Endodermal cell (in vitro differentiated cells): ENCODE measurements at regions not wholly inside any gene's neighbourhood (a gene's known extent, or its start where the extent isn't known, plus 50 kb on each side); places are given as distances from the start of the nearest gene placed in this dataset.

Experiments
- DNase-seq: peaks from one replicate; pipeline ENCODE4 v3.0.0-alpha.2; 2017
- H3K27ac ChIP-seq: 2 replicates; pipeline ENCODE4 v1.5.1; 2013; ENCODE audit warnings: mild to moderate bottlenecking, low read depth, low read length, moderate library complexity
- H3K27me3 ChIP-seq: 2 replicates; pipeline ENCODE4 v1.6.1; 2013; ENCODE audit warnings: mild to moderate bottlenecking, low read length, moderate library complexity; ENCODE audit not compliant: insufficient read depth, control insufficient read depth, poor library complexity, severe bottlenecking
- H3K36me3 ChIP-seq: 2 replicates; pipeline ENCODE4 v1.7.0; 2013; ENCODE audit warnings: mild to moderate bottlenecking, low read length, moderate library complexity; ENCODE audit not compliant: control insufficient read depth, insufficient read depth
- H3K4me1 ChIP-seq: one replicate; pipeline ENCODE4 v1.7.0; 2013; ENCODE audit warnings: low read length; ENCODE audit not compliant: control insufficient read depth, insufficient read depth
- H3K4me3 ChIP-seq: 2 replicates; pipeline ENCODE4 v1.5.1; 2013; ENCODE audit warnings: mild to moderate bottlenecking, low read length, moderate library complexity
- H3K9ac ChIP-seq: 2 replicates; pipeline ENCODE4 v1.6.1; 2013; ENCODE audit warnings: mild to moderate bottlenecking, low read length, moderate library complexity; ENCODE audit not compliant: poor library complexity, severe bottlenecking; ENCODE audit errors: extremely low read depth
- H3K9me3 ChIP-seq: 2 replicates; pipeline ENCODE4 v1.6.1; 2013; ENCODE audit warnings: mild to moderate bottlenecking, low read length, moderate library complexity; ENCODE audit not compliant: control insufficient read depth
- H3K27ac Mint-ChIP-seq: 2 replicates; pipeline ENCODE4 v1.8.0; 2020; ENCODE audit warnings: mixed read lengths
- H3K27me3 Mint-ChIP-seq: 2 replicates; pipeline ENCODE4 v1.8.0; 2021; ENCODE audit warnings: mild to moderate bottlenecking, mixed read lengths; ENCODE audit not compliant: insufficient read depth
- H3K36me3 Mint-ChIP-seq: 2 replicates; pipeline ENCODE4 v1.8.0; 2020; ENCODE audit warnings: low read depth, mixed read lengths
- H3K4me1 Mint-ChIP-seq: 2 replicates; pipeline ENCODE4 v1.8.0; 2020; ENCODE audit warnings: mixed read lengths
- H3K4me3 Mint-ChIP-seq: 2 replicates; pipeline ENCODE4 v1.8.0; 2020; ENCODE audit warnings: mild to moderate bottlenecking, moderate library complexity, mixed read lengths
- H3K9me3 Mint-ChIP-seq: 2 replicates; pipeline ENCODE4 v1.8.0; 2020; ENCODE audit warnings: mild to moderate bottlenecking, mixed read lengths
- WGBS, 2 experiments: methylation state at CpG; one replicate each; pipeline versions ENCODE4 v1.1.5 to v1.1.7; 2013; ENCODE audit warnings: missing lambda C conversion rate in 2 of 2, mixed read lengths in 1 of 2; ENCODE audit not compliant: insufficient coverage in 1 of 2, insufficient read length in 1 of 2; 5-methylcytosine and 5-hydroxymethylcytosine counted together
- TF ChIP-seq, protein P1 (sequence below): fragments of 200-600 bp; sonication (generic); conservative IDR thresholded peaks from 2 replicates; pipeline ENCODE4 v1.5.0; 2021; ENCODE audit warnings: antibody characterized with exemption, mild to moderate bottlenecking

- Histone ChIP-seq H3K36me3 (no peaks in the 10 kb centered on the region), H3K27me3 (no peaks in the 10 kb centered on the region), H3K9me3 (peaks cover 5% of the 10 kb centered on the region), H3K4me3 (no peak overlapping the region), H3K4me1 (no peaks in the 10 kb centered on the region), H3K27ac (no peak overlapping the region), H3K9ac (no peak overlapping the region)
- TF ChIP-seq, protein P1, sequence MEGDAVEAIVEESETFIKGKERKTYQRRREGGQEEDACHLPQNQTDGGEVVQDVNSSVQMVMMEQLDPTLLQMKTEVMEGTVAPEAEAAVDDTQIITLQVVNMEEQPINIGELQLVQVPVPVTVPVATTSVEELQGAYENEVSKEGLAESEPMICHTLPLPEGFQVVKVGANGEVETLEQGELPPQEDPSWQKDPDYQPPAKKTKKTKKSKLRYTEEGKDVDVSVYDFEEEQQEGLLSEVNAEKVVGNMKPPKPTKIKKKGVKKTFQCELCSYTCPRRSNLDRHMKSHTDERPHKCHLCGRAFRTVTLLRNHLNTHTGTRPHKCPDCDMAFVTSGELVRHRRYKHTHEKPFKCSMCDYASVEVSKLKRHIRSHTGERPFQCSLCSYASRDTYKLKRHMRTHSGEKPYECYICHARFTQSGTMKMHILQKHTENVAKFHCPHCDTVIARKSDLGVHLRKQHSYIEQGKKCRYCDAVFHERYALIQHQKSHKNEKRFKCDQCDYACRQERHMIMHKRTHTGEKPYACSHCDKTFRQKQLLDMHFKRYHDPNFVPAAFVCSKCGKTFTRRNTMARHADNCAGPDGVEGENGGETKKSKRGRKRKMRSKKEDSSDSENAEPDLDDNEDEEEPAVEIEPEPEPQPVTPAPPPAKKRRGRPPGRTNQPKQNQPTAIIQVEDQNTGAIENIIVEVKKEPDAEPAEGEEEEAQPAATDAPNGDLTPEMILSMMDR = no peak
- H3K4me1 Mint-ChIP-seq = peaks cover 9% of the 10 kb centered on the region
- H3K27me3 Mint-ChIP-seq = no peaks in the 10 kb centered on the region
- H3K36me3 Mint-ChIP-seq = no peaks in the 10 kb centered on the region
- no peaks in the 10 kb centered on the region for H3K9me3 Mint-ChIP-seq
- 100% methylated on average over 1 of the region's 1 CpG; no CpG with 5 or more reads in 1 of the 2 experiments for WGBS, 2 experiments
- H3K4me3 Mint-ChIP-seq = no peak overlapping the region
- no peak for DNase-seq
- H3K27ac Mint-ChIP-seq = no peak overlapping the region
Observed at GRCh38 chr13:80530902-80531301, 190.0 kb upstream of the SPRY2 start.

DNA sequence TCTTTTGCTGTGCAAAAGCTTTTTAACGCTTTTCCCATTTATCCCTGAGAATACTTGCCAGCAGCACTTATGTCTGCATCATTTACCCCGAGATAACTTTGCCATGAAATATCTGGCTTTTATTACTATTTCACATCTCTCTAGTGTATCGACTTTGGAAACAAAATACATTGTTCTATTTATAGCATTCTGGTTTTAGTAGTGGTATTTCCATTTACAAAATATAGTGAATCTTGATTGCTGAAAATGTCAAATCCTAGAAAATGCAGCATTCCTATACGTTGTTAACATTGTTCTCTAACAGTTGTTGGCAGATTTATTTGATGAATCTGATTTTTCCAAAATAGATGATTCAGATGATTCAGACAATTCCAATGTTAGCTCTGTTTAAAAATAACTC is 189.3 kb upstream of the SPRY2 start:
- Mint-ChIP-seq H3K36me3 (no peaks in the 10 kb centered on the region), H3K4me3 (no peak overlapping the region), H3K27me3 (no peaks in the 10 kb centered on the region)

GRCh38 chr13:80529734-80530133 is 188.8 kb upstream of the SPRY2 start:
- peaks cover 17% of the 10 kb centered on the region for H3K4me1 Mint-ChIP-seq
- H3K27ac Mint-ChIP-seq = no peak overlapping the region
- H3K9ac ChIP-seq = no peak overlapping the region
- 87% methylated on average over 2 of the region's 3 CpGs; no CpG with 5 or more reads in 1 of the 2 experiments for WGBS, 2 experiments
- no peaks in the 10 kb centered on the region for H3K27me3 ChIP-seq
- H3K36me3 ChIP-seq = no peaks in the 10 kb centered on the region
- no peak overlapping the region for H3K27ac ChIP-seq
- H3K9me3 ChIP-seq = peaks cover 5% of the 10 kb centered on the region
- H3K4me1 ChIP-seq = no peaks in the 10 kb centered on the region
- TF ChIP-seq, protein P1 = no peak
- no peaks in the 10 kb centered on the region for H3K9me3 Mint-ChIP-seq
- H3K27me3 Mint-ChIP-seq = no peaks in the 10 kb centered on the region
- H3K36me3 Mint-ChIP-seq = no peaks in the 10 kb centered on the region
- no peak for DNase-seq
- no peak overlapping the region for H3K4me3 Mint-ChIP-seq
- H3K4me3 ChIP-seq = no peak overlapping the region

More for the DNA sequence above, 189.3 kb upstream of the SPRY2 start:
- H3K9me3 ChIP-seq = peaks cover 5% of the 10 kb centered on the region
- 91 to 98% methylated on average over 3 to 4 of the region's 4 CpGs for WGBS, 2 experiments
- H3K9ac ChIP-seq = no peak overlapping the region
- TF ChIP-seq, protein P1 = no peak
- no peaks in the 10 kb centered on the region for H3K36me3 ChIP-seq
- H3K4me3 ChIP-seq = no peak overlapping the region
- no peaks in the 10 kb centered on the region for H3K9me3 Mint-ChIP-seq
- no peak overlapping the region for H3K27ac Mint-ChIP-seq
- peaks cover 16% of the 10 kb centered on the region for H3K4me1 Mint-ChIP-seq
- no peaks in the 10 kb centered on the region for H3K27me3 ChIP-seq
- no peaks in the 10 kb centered on the region for H3K4me1 ChIP-seq
- no peak overlapping the region for H3K27ac ChIP-seq
- DNase-seq = no peak
